Ovary (tissue), 3 donors: ENCODE measurements at regions not wholly inside any gene's neighbourhood (a gene's known extent, or its start where the extent isn't known, plus 50 kb on each side); places are given as distances from the start of the nearest gene placed in this dataset.

Experiments used
- POLR2A ChIP-seq: fragments of 450-650 bp; IDR thresholded peaks from one replicate; pipeline ENCODE4 v1.6.1; 2017; ENCODE audit warnings: antibody characterized with exemption, mild to moderate bottlenecking, moderate library complexity
- TF ChIP-seq, protein P1 (sequence below), 3 donors: fragments of 450-650 bp in 2 of 3; fragments of 200-600 bp in 1 of 3; IDR thresholded peaks; one replicate each; pipeline versions ENCODE4 v1.5.1 to v1.8.0; 2016 to 2022; ENCODE audit warnings: antibody characterized with exemption in 3 of 3, mild to moderate bottlenecking in 1 of 3
- donor health status: DM: no; HTN: no; CAD: no.

DNA sequence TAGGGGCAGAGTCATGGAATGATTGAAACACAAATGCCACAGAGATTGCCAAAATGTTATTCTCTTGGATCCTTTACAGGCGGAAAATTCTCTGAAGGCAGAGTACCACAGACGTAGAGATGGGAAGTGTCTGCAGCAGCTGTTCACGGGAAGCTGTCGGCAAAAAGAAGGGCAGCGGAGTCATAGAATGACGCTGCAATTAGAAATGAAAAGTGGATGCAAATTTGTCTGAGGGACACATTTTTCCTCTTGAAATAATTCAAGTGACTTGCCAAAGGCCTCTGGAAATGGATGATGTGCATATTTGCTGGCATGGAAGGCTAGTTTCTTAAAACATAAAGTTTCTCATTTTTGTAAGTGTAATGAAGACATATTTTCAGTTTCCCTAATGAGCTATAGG is 77.5 kb upstream of the PLD5 start:
- TF ChIP-seq, protein P1, sequence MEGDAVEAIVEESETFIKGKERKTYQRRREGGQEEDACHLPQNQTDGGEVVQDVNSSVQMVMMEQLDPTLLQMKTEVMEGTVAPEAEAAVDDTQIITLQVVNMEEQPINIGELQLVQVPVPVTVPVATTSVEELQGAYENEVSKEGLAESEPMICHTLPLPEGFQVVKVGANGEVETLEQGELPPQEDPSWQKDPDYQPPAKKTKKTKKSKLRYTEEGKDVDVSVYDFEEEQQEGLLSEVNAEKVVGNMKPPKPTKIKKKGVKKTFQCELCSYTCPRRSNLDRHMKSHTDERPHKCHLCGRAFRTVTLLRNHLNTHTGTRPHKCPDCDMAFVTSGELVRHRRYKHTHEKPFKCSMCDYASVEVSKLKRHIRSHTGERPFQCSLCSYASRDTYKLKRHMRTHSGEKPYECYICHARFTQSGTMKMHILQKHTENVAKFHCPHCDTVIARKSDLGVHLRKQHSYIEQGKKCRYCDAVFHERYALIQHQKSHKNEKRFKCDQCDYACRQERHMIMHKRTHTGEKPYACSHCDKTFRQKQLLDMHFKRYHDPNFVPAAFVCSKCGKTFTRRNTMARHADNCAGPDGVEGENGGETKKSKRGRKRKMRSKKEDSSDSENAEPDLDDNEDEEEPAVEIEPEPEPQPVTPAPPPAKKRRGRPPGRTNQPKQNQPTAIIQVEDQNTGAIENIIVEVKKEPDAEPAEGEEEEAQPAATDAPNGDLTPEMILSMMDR (IDR thresholded peaks at IDR 0.05) = no peak
- TF ChIP-seq POLR2A = no peak
